Liver (tissue), 8 donors: ENCODE measurements at regions not wholly inside any gene's neighbourhood (a gene's known extent, or its start where the extent isn't known, plus 50 kb on each side); places are given as distances from the start of the nearest gene placed in this dataset.

Experiments
- DNase-seq: peaks from one replicate; pipeline ENCODE4 v3.0.0-alpha.2; 2017; ENCODE audit warnings: low spot score
- H3K27ac ChIP-seq, 2 donors: one replicate each; pipeline ENCODE4 v1.7.0; 2013; ENCODE audit warnings: inconsistent platforms in 2 of 2, low read length in 2 of 2, control low read depth in 1 of 2, low read depth in 1 of 2, mild to moderate bottlenecking in 1 of 2
- H3K27me3 ChIP-seq, 4 donors: one replicate each; pipeline versions ENCODE4 v1.6.1 to v1.7.0; 2013; ENCODE audit warnings: low read length in 3 of 4, inconsistent platforms in 1 of 4, mild to moderate bottlenecking in 1 of 4, moderate library complexity in 1 of 4; ENCODE audit not compliant: control insufficient read depth in 4 of 4, insufficient read depth in 4 of 4
- H3K36me3 ChIP-seq, 4 donors: one replicate each; pipeline versions ENCODE4 v1.6.1 to v1.7.0; 2013; ENCODE audit warnings: low read length in 3 of 4, mild to moderate bottlenecking in 3 of 4, low read depth in 1 of 4, moderate library complexity in 1 of 4; ENCODE audit not compliant: control insufficient read depth in 4 of 4, insufficient read depth in 3 of 4
- H3K4me1 ChIP-seq, 4 donors: one replicate each; pipeline versions ENCODE4 v1.6.1 to v1.7.0; 2013; ENCODE audit warnings: low read length in 3 of 4, mild to moderate bottlenecking in 3 of 4, moderate library complexity in 1 of 4; ENCODE audit not compliant: control insufficient read depth in 4 of 4, insufficient read depth in 4 of 4
- H3K4me3 ChIP-seq, 3 donors: one replicate each; pipeline versions ENCODE4 v1.6.1 to v1.7.0; 2013; ENCODE audit warnings: low read length in 3 of 3, control low read depth in 1 of 3, low read depth in 1 of 3, mild to moderate bottlenecking in 1 of 3
- H3K9ac ChIP-seq, 2 donors: one replicate each; pipeline ENCODE4 v1.7.0; 2013; ENCODE audit warnings: low read length in 2 of 2, mild to moderate bottlenecking in 2 of 2, moderate library complexity in 2 of 2, control low read depth in 1 of 2, low read depth in 1 of 2
- H3K9me3 ChIP-seq, 4 donors: one replicate each; pipeline versions ENCODE4 v1.6.1 to v1.7.0; 2013; ENCODE audit warnings: low read length in 3 of 4; ENCODE audit not compliant: control insufficient read depth in 4 of 4
- ATF3 ChIP-seq: IDR thresholded peaks from 2 replicates; pipeline ENCODE4 v1.6.1; 2016; ENCODE audit warnings: antibody characterized with exemption
- CTCF ChIP-seq: fragments of 150-350 bp; IDR thresholded peaks from 2 replicates; pipeline ENCODE4 v1.5.1; 2017; ENCODE audit warnings: improper control_type of control experiment, low read depth, low read length; ENCODE audit not compliant: missing input control
- EGR1 ChIP-seq, 2 donors: IDR thresholded peaks; 2 replicates each; pipeline ENCODE4 v1.6.1; 2016 to 2018; ENCODE audit warnings: antibody characterized with exemption in 2 of 2, low read depth in 2 of 2
- FOXA1 ChIP-seq: IDR thresholded peaks from 2 replicates; pipeline ENCODE4 v1.6.1; 2016; ENCODE audit warnings: antibody characterized with exemption
- FOXA2 ChIP-seq: IDR thresholded peaks from 2 replicates; pipeline ENCODE4 v1.6.1; 2016; ENCODE audit warnings: antibody characterized with exemption
- GABPA ChIP-seq, 2 donors: IDR thresholded peaks in 1 of 2; conservative IDR thresholded peaks in 1 of 2; 2 replicates each; pipeline ENCODE4 v1.6.1; 2016; ENCODE audit warnings: antibody characterized with exemption in 2 of 2, mild to moderate bottlenecking in 1 of 2, moderate library complexity in 1 of 2
- HNF4A ChIP-seq, 2 donors: conservative IDR thresholded peaks; 2 replicates each; pipeline ENCODE4 v1.6.1; 2016; ENCODE audit warnings: antibody characterized with exemption in 2 of 2, mild to moderate bottlenecking in 2 of 2
- HNF4G ChIP-seq: IDR thresholded peaks from 2 replicates; pipeline ENCODE4 v1.6.1; 2016; ENCODE audit warnings: antibody characterized with exemption
- JUND ChIP-seq, 2 donors: IDR thresholded peaks; 2 replicates each; pipeline ENCODE4 v1.6.1; 2016; ENCODE audit warnings: antibody characterized with exemption in 2 of 2
- MAX ChIP-seq: IDR thresholded peaks from 2 replicates; pipeline ENCODE4 v1.6.1; 2016; ENCODE audit warnings: antibody characterized with exemption
- NR2F2 ChIP-seq: IDR thresholded peaks from 2 replicates; pipeline ENCODE4 v1.6.1; 2016; ENCODE audit warnings: antibody characterized with exemption
- RAD21 ChIP-seq, 2 donors: IDR thresholded peaks; 2 replicates each; pipeline ENCODE4 v1.6.1; 2016; ENCODE audit warnings: antibody characterized with exemption in 2 of 2, mild to moderate bottlenecking in 2 of 2
- RXRA ChIP-seq, 2 donors: IDR thresholded peaks; 2 replicates each; pipeline ENCODE4 v1.6.1; 2017 to 2018; ENCODE audit warnings: antibody characterized with exemption in 2 of 2, mild to moderate bottlenecking in 1 of 2
- SP1 ChIP-seq: IDR thresholded peaks from 2 replicates; pipeline ENCODE4 v1.6.1; 2018; ENCODE audit warnings: antibody characterized with exemption, mild to moderate bottlenecking
- TAF1 ChIP-seq: conservative IDR thresholded peaks from 2 replicates; pipeline ENCODE4 v1.6.1; 2016; ENCODE audit warnings: antibody characterized with exemption, mild to moderate bottlenecking
- WGBS: extraction: QIAGEN DNeasy Blood & Tissue Kit; methylation state at CpG from one replicate; pipeline ENCODE4 v1.1.7; 2013; 5-methylcytosine and 5-hydroxymethylcytosine counted together
- TF ChIP-seq, protein P1 (sequence below): IDR thresholded peaks from 2 replicates; pipeline ENCODE4 v1.6.1; 2016; ENCODE audit warnings: antibody characterized with exemption
- donor health status: healthy.
- donor health status: healthy.
- donor health status: healthy.
- donor health status: healthy.
- donor health status: healthy.

DNA sequence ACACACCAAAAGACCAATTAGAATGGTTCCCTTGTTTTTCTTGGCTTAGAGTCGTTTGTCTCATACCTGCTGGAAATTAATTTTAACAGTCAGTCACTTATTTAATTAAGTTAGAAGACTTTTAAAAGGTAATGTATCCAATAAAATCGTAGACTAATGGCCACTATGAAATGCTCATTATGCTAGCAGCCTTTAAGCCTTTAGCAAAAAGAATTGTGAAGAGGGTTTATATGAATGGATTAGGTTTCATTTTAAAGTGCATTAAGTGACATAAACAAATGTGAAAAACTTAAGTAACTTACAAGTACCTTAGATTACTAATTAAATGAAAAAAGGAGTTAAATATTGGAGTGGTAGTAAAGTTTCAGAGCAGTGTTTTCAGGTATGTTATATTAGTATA, 139.6 kb downstream of the RXFP2 start:
- Histone ChIP-seq H3K27ac (no peak overlapping the region), H3K4me3 (no peak overlapping the region), H3K4me1 (no peaks in the 10 kb centered on the region), H3K9me3 (no peaks in the 10 kb centered on the region), H3K27me3 (no peaks in the 10 kb centered on the region), H3K9ac (no peak overlapping the region), H3K36me3 (no peaks in the 10 kb centered on the region)
- no peak for DNase-seq
- no peak for TF ChIP-seq ATF3
- no peak for TF ChIP-seq EGR1 (IDR thresholded peaks at IDR 0.05; ENCODE audit: low read depth in 2 of 2)
- WGBS, result 83% methylated on average over 2 of the region's 2 CpGs

DNA sequence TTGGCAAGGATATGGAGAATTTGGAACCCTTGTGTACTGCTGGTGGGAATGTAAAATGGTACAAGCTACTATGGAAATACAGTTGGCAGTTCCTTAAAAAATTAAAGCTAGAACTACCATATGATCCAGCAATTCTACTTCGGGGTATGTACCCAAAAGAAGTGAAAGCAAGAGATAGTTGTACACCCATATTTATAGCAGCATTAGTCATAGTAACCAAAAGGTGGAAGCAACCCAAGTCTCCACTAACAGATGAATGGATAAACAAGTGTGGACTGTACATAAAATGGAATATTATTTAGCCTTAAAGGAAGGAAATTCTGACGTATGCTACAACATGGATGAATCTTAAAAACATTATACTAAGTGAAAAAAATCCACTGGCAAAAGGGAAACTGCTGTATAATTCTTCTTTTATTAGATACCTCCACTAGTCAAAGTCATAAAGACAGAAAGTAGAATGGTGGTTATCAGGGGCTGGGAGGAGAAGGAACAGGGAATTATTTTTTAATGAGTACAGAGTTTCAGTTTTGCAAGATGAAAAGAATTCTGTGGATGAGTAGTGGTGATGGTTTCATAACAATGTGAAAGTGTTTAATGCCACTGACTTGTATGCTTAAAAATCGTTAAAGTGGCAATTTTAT, 141.6 kb downstream of the RXFP2 start:
- Histone ChIP-seq H3K27ac (no peak overlapping the region), H3K36me3 (no peaks in the 10 kb centered on the region), H3K4me1 (no peaks in the 10 kb centered on the region), H3K9ac (no peak overlapping the region), H3K9me3 (no peaks in the 10 kb centered on the region), H3K27me3 (no peaks in the 10 kb centered on the region), H3K4me3 (no peak overlapping the region)
- no peak for DNase-seq
- WGBS, result 78% methylated on average over 3 of the region's 3 CpGs
- no peak for TF ChIP-seq HNF4A (conservative IDR thresholded peaks at IDR 0.05)
- no peak for TF ChIP-seq MAX
- no peak for TF ChIP-seq SP1
- TF ChIP-seq ATF3, result no peak
- TF ChIP-seq NR2F2, result no peak
- no peak for TF ChIP-seq CTCF
- no peak for TF ChIP-seq RXRA (IDR thresholded peaks at IDR 0.05)
- no peak for TF ChIP-seq TAF1
- TF ChIP-seq GABPA (IDR thresholded peaks at IDR 0.05 in 1 of 2, conservative IDR thresholded peaks at IDR 0.05 in 1 of 2), result no peak
- no peak for TF ChIP-seq FOXA2
- TF ChIP-seq JUND (IDR thresholded peaks at IDR 0.05), result no peak
- TF ChIP-seq FOXA1, result no peak
- TF ChIP-seq HNF4G, result no peak
- TF ChIP-seq, protein P1, sequence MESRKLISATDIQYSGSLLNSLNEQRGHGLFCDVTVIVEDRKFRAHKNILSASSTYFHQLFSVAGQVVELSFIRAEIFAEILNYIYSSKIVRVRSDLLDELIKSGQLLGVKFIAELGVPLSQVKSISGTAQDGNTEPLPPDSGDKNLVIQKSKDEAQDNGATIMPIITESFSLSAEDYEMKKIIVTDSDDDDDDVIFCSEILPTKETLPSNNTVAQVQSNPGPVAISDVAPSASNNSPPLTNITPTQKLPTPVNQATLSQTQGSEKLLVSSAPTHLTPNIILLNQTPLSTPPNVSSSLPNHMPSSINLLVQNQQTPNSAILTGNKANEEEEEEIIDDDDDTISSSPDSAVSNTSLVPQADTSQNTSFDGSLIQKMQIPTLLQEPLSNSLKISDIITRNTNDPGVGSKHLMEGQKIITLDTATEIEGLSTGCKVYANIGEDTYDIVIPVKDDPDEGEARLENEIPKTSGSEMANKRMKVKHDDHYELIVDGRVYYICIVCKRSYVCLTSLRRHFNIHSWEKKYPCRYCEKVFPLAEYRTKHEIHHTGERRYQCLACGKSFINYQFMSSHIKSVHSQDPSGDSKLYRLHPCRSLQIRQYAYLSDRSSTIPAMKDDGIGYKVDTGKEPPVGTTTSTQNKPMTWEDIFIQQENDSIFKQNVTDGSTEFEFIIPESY, result no peak
- no peak for TF ChIP-seq RAD21 (IDR thresholded peaks at IDR 0.05)
